Peyer's patch (tissue), 4 donors: ENCODE measurements at regions not wholly inside any gene's neighbourhood (a gene's known extent, or its start where the extent isn't known, plus 50 kb on each side); places are given as distances from the start of the nearest gene placed in this dataset.

Experiments used
- CTCF ChIP-seq, 6 experiments: fragments of 450-650 bp in 4 of 6; fragments of 200-600 bp in 2 of 6; sonication (generic) in 1 of 6; IDR thresholded peaks; one replicate each; pipeline ENCODE4 v1.5.1; 2017 to 2019; ENCODE audit warnings: antibody characterized with exemption in 6 of 6, mild to moderate bottlenecking in 3 of 6, moderate library complexity in 1 of 6
- POLR2A ChIP-seq, 2 donors: fragments of 450-650 bp; IDR thresholded peaks; one replicate each; pipeline ENCODE4 v1.5.1; 2017; ENCODE audit warnings: antibody characterized with exemption in 2 of 2, mild to moderate bottlenecking in 2 of 2, moderate library complexity in 2 of 2

DNA sequence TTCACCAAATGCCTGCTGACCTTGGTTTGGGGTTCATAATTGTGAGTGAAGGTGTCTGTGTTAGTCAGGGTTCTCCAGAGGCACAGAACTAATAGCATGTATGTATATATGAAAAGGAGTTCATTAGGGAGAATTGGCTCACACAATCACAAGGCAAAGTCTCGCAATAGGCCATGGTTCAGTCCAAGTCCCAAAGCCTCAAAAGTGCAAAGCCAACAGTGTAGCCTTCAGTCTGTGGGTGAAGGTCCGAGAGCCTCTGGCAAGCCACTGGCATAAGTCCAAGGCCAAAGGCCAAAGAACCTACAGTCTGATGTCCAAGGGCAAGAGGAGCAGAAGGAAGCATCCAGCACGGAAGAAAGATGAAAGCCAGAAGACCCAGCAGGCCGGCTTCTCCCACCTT is 257.6 kb upstream of the SHH start:
- TF ChIP-seq POLR2A (IDR thresholded peaks at IDR 0.05) (no peak), CTCF (IDR thresholded peaks at IDR 0.05) (no peak)
